GM12878 (cell line): ENCODE measurements at regions not wholly inside any gene's neighbourhood (a gene's known extent, or its start where the extent isn't known, plus 50 kb on each side); places are given as distances from the start of the nearest gene placed in this dataset.

Source experiments
- BMI1 ChIP-seq: fragments of 450-650 bp; IDR thresholded peaks from 2 replicates; pipeline ENCODE4 v1.6.1; 2016; ENCODE audit warnings: mild to moderate bottlenecking, moderate library complexity, borderline replicate concordance
- BRCA1 ChIP-seq: IDR thresholded peaks from 2 replicates; pipeline ENCODE4 v1.6.1; 2011; ENCODE audit warnings: low read depth, low read length, improper control_type of control experiment
- EZH2 ChIP-seq: IDR thresholded peaks from 2 replicates; pipeline ENCODE4 v1.6.1; 2012; ENCODE audit warnings: low read depth, mild to moderate bottlenecking, control low read depth, inconsistent platforms, low read length, borderline replicate concordance; ENCODE audit not compliant: control insufficient read depth
- IKZF1 ChIP-seq: fragments of 450-650 bp; conservative IDR thresholded peaks from 2 replicates; pipeline ENCODE4 v1.6.1; 2017; ENCODE audit warnings: antibody characterized with exemption, mild to moderate bottlenecking
- POLR2A ChIP-seq: IDR thresholded peaks from 2 replicates; pipeline ENCODE4 v1.6.1; 2011; ENCODE audit warnings: low read depth, mild to moderate bottlenecking, low read length
- POU2F2 ChIP-seq: IDR thresholded peaks from 3 replicates; pipeline ENCODE4 v1.6.1; 2011; ENCODE audit warnings: low read depth, mild to moderate bottlenecking, low read length, borderline replicate concordance
- SP1 ChIP-seq: IDR thresholded peaks from one replicate; pipeline ENCODE4 v1.6.1; 2011; ENCODE audit warnings: low read depth, low read length
- TF ChIP-seq, protein P1 (sequence below): IDR thresholded peaks from 2 replicates; pipeline ENCODE4 v1.6.1; 2011; ENCODE audit warnings: low read depth, low read length, improper control_type of control experiment, borderline replicate concordance
- TF ChIP-seq, protein P2 (sequence below): IDR thresholded peaks from 2 replicates; pipeline ENCODE4 v1.6.1; 2012; ENCODE audit warnings: mild to moderate bottlenecking, low read depth, low read length
- TF ChIP-seq, protein P3 (sequence below), 3 experiments: IDR thresholded peaks in 2 of 3; conservative IDR thresholded peaks in 1 of 3; 2 replicates each; pipeline ENCODE4 v1.5.1; 2011; ENCODE audit warnings: low read depth in 3 of 3, low read length in 3 of 3, mild to moderate bottlenecking in 3 of 3, control low read depth in 2 of 3, moderate library complexity in 2 of 3, inconsistent platforms in 1 of 3, mixed read lengths in 1 of 3; ENCODE audit not compliant: control insufficient read depth in 2 of 3, insufficient read depth in 1 of 3; ENCODE audit errors: extremely low read depth in 1 of 3
- TF ChIP-seq, protein P4 (sequence below): fragments of 450-650 bp; IDR thresholded peaks from 2 replicates; pipeline ENCODE4 v1.6.1; 2014; ENCODE audit warnings: mild to moderate bottlenecking
- TF ChIP-seq, protein P5 (sequence below): fragments of 150-350 bp; IDR thresholded peaks from 2 replicates; pipeline ENCODE4 v1.6.1; 2014; ENCODE audit warnings: mild to moderate bottlenecking, low read depth, low read length

DNA sequence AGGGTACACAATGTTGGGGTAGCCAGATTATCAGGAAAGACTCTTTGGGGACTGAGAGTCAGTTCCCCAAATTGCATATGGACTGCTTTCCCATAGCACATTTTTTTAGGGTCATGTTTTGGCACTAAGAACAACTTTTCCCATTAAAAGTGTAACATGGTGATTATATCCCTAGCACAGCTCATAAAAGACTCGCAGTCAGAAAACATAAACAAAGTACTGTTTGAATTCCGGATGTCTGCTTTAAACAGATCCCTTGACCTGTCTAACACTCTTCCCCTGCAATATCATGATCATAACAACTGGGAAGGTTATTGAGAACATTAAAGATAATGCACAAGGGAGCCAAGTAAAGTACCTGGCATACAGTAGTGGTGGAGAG, 262.2 kb downstream of the ASXL3 start:
- TF ChIP-seq BMI1 (no peak), POLR2A (no peak), SP1 (no peak), EZH2 (no peak), BRCA1 (no peak), POU2F2 (no peak), IKZF1 (no peak)
- TF ChIP-seq, protein P1, sequence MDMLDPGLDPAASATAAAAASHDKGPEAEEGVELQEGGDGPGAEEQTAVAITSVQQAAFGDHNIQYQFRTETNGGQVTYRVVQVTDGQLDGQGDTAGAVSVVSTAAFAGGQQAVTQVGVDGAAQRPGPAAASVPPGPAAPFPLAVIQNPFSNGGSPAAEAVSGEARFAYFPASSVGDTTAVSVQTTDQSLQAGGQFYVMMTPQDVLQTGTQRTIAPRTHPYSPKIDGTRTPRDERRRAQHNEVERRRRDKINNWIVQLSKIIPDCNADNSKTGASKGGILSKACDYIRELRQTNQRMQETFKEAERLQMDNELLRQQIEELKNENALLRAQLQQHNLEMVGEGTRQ, result no peak
- TF ChIP-seq, protein P2, sequence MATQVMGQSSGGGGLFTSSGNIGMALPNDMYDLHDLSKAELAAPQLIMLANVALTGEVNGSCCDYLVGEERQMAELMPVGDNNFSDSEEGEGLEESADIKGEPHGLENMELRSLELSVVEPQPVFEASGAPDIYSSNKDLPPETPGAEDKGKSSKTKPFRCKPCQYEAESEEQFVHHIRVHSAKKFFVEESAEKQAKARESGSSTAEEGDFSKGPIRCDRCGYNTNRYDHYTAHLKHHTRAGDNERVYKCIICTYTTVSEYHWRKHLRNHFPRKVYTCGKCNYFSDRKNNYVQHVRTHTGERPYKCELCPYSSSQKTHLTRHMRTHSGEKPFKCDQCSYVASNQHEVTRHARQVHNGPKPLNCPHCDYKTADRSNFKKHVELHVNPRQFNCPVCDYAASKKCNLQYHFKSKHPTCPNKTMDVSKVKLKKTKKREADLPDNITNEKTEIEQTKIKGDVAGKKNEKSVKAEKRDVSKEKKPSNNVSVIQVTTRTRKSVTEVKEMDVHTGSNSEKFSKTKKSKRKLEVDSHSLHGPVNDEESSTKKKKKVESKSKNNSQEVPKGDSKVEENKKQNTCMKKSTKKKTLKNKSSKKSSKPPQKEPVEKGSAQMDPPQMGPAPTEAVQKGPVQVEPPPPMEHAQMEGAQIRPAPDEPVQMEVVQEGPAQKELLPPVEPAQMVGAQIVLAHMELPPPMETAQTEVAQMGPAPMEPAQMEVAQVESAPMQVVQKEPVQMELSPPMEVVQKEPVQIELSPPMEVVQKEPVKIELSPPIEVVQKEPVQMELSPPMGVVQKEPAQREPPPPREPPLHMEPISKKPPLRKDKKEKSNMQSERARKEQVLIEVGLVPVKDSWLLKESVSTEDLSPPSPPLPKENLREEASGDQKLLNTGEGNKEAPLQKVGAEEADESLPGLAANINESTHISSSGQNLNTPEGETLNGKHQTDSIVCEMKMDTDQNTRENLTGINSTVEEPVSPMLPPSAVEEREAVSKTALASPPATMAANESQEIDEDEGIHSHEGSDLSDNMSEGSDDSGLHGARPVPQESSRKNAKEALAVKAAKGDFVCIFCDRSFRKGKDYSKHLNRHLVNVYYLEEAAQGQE, result no peak
- TF ChIP-seq, protein P3, sequence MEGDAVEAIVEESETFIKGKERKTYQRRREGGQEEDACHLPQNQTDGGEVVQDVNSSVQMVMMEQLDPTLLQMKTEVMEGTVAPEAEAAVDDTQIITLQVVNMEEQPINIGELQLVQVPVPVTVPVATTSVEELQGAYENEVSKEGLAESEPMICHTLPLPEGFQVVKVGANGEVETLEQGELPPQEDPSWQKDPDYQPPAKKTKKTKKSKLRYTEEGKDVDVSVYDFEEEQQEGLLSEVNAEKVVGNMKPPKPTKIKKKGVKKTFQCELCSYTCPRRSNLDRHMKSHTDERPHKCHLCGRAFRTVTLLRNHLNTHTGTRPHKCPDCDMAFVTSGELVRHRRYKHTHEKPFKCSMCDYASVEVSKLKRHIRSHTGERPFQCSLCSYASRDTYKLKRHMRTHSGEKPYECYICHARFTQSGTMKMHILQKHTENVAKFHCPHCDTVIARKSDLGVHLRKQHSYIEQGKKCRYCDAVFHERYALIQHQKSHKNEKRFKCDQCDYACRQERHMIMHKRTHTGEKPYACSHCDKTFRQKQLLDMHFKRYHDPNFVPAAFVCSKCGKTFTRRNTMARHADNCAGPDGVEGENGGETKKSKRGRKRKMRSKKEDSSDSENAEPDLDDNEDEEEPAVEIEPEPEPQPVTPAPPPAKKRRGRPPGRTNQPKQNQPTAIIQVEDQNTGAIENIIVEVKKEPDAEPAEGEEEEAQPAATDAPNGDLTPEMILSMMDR (IDR thresholded peaks at IDR 0.05 in 2 of 3, conservative IDR thresholded peaks at IDR 0.05 in 1 of 3; ENCODE audit: control insufficient read depth in 2 of 3, extremely low read depth in 1 of 3, insufficient read depth in 1 of 3, low read depth in 3 of 3, low read length in 3 of 3), result no peak
- TF ChIP-seq, protein P4, sequence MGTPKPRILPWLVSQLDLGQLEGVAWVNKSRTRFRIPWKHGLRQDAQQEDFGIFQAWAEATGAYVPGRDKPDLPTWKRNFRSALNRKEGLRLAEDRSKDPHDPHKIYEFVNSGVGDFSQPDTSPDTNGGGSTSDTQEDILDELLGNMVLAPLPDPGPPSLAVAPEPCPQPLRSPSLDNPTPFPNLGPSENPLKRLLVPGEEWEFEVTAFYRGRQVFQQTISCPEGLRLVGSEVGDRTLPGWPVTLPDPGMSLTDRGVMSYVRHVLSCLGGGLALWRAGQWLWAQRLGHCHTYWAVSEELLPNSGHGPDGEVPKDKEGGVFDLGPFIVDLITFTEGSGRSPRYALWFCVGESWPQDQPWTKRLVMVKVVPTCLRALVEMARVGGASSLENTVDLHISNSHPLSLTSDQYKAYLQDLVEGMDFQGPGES, result no peak
- TF ChIP-seq, protein P5, sequence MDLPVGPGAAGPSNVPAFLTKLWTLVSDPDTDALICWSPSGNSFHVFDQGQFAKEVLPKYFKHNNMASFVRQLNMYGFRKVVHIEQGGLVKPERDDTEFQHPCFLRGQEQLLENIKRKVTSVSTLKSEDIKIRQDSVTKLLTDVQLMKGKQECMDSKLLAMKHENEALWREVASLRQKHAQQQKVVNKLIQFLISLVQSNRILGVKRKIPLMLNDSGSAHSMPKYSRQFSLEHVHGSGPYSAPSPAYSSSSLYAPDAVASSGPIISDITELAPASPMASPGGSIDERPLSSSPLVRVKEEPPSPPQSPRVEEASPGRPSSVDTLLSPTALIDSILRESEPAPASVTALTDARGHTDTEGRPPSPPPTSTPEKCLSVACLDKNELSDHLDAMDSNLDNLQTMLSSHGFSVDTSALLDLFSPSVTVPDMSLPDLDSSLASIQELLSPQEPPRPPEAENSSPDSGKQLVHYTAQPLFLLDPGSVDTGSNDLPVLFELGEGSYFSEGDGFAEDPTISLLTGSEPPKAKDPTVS, result no peak
